ENCODE measurements at regions not wholly inside any gene's neighbourhood (a gene's known extent, or its start where the extent isn't known, plus 50 kb on each side); places are given as distances from the start of the nearest gene placed in this dataset.

GRCh38 chrX:20362268-20363267, 95.9 kb upstream of the RPS6KA3 start:
- Histone ChIP-seq H3K27me3 (replicated peaks; ENCODE audit: control insufficient read depth, insufficient read depth, low read length) (no peaks in the 10 kb centered on the region), H3K36me3 (ENCODE audit: control insufficient read depth, insufficient read depth, low read length) (no peaks in the 10 kb centered on the region), H3K4me3 (replicated peaks; ENCODE audit: low read depth, low read length) (no peak overlapping the region)
- no peak for TF ChIP-seq CTCF (IDR thresholded peaks at IDR 0.05; ENCODE audit: insufficient read depth, low read length, poor library complexity, severe bottlenecking)
- DNase-seq (ENCODE audit: extremely low read depth, insufficient read length), result no peak

DNA sequence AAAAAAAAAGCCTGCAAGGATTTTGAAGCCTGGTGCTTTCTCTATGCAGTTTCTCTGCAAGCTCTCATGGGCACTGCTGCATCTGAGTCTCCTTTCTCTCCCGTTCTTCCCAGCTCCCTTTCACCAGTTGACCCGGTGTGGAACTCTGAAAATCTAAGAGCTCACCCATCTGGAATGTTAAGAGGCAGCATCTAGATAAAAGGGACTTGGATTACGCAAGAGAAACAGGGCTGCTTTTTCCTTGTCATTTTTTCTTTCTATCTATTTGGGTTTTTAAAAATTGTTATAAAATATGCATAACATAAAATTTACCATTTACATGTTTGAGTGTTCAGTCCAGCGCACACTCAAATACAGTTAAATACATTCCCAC, 95.2 kb upstream of the RPS6KA3 start:
- no peak overlapping the region for H3K4me3 ChIP-seq (replicated peaks; ENCODE audit: low read depth, low read length)
- H3K27me3 ChIP-seq (replicated peaks; ENCODE audit: control insufficient read depth, insufficient read depth, low read length), result no peaks in the 10 kb centered on the region
- TF ChIP-seq CTCF (IDR thresholded peaks at IDR 0.05; ENCODE audit: insufficient read depth, low read length, poor library complexity, severe bottlenecking), result no peak
- DNase-seq (ENCODE audit: extremely low read depth, insufficient read length), result no peak
- H3K36me3 ChIP-seq (ENCODE audit: control insufficient read depth, insufficient read depth, low read length), result no peaks in the 10 kb centered on the region

- H3K4me3 ChIP-seq (replicated peaks; ENCODE audit: low read depth, low read length), result no peak overlapping the region
- H3K36me3 ChIP-seq (ENCODE audit: control insufficient read depth, insufficient read depth, low read length), result no peaks in the 10 kb centered on the region
- no peaks in the 10 kb centered on the region for H3K27me3 ChIP-seq (replicated peaks; ENCODE audit: control insufficient read depth, insufficient read depth, low read length)
- no peak for DNase-seq (ENCODE audit: extremely low read depth, insufficient read length)
- TF ChIP-seq CTCF (IDR thresholded peaks at IDR 0.05; ENCODE audit: insufficient read depth, low read length, poor library complexity, severe bottlenecking), result no peak
These were observed 94.6 kb upstream of the RPS6KA3 start for GRCh38 chrX:20361081-20361889.

DNA sequence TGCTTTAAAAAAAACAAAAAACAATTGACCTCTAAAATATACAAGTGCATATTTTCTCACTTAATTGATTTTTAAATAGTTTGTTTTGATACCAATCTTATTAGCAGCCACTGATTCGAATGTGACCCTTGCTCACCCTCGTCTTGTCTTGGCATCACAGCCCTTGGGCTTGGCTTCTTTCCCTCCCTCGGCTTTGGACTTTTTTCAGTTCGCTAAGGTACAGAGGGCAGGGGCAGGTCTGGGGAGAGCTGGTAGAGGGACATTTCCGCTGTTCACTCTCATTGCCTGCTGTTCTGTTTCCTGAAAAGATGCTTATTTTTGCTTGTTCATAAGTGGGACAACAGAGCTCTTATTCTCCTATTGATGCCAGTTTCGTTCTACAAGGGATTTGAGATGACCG, 88.5 kb upstream of the RPS6KA3 start:
- no peaks in the 10 kb centered on the region; the same call in 1 of the 2 replicates for H3K27me3 ChIP-seq (replicated peaks; ENCODE audit: control insufficient read depth, insufficient read depth, low read length)
- no peak for TF ChIP-seq CTCF (IDR thresholded peaks at IDR 0.05; ENCODE audit: insufficient read depth, low read length, poor library complexity, severe bottlenecking)
- DNase-seq (ENCODE audit: extremely low read depth, insufficient read length), result no peak
- no peaks in the 10 kb centered on the region for H3K36me3 ChIP-seq (ENCODE audit: control insufficient read depth, insufficient read depth, low read length)
- no peak overlapping the region for H3K4me3 ChIP-seq (replicated peaks; ENCODE audit: low read depth, low read length)

- TF ChIP-seq CTCF (IDR thresholded peaks at IDR 0.05; ENCODE audit: insufficient read depth, low read length, poor library complexity, severe bottlenecking), result no peak
- no peaks in the 10 kb centered on the region; the same call in 1 of the 2 replicates for H3K27me3 ChIP-seq (replicated peaks; ENCODE audit: control insufficient read depth, insufficient read depth, low read length)
These were observed 87.8 kb upstream of the RPS6KA3 start for GRCh38 chrX:20354505-20354904.

More at GRCh38 chrX:20354505-20354904, 87.8 kb upstream of the RPS6KA3 start:
- Histone ChIP-seq H3K4me3 (replicated peaks; ENCODE audit: low read depth, low read length) (no peak overlapping the region), H3K36me3 (ENCODE audit: control insufficient read depth, insufficient read depth, low read length) (no peaks in the 10 kb centered on the region)
- no peak for DNase-seq (ENCODE audit: extremely low read depth, insufficient read length)
